GM19468 (cell line): ENCODE measurements at regions not wholly inside any gene's neighbourhood (a gene's known extent, or its start where the extent isn't known, plus 50 kb on each side); places are given as distances from the start of the nearest gene placed in this dataset.

Source experiments
- ATAC-seq: cut with Tn5 transposase; IDR thresholded peaks from one replicate; pipeline ENCODE4 v1.9.1; 2021; ENCODE audit warnings: mild to moderate bottlenecking, moderate library complexity, moderate number of reproducible peaks; ENCODE audit not compliant: unreplicated experiment; ENCODE audit errors: extremely low read depth

- ATAC-seq, result no peak
Measured at GRCh38 chr3:180496995-180497394, 105.0 kb upstream of the TTC14 start.

GRCh38 chr3:180516368-180516767, 85.6 kb upstream of the TTC14 start:
- ATAC-seq, result no peak

- no peak for ATAC-seq
Measured at GRCh38 chr3:180523040-180523439, 78.9 kb upstream of the TTC14 start.

- ATAC-seq, result no peak
Measured at GRCh38 chr3:180528843-180529242, 73.1 kb upstream of the TTC14 start.

- no peak for ATAC-seq
Measured at GRCh38 chr3:180529778-180530177, 72.2 kb upstream of the TTC14 start.

GRCh38 chr3:180530276-180530675, 71.7 kb upstream of the TTC14 start:
- no peak for ATAC-seq

GRCh38 chr3:180531303-180532278, 70.4 kb upstream of the TTC14 start:
- ATAC-seq, result no peak

GRCh38 chr3:180534828-180535227, 67.1 kb upstream of the TTC14 start:
- no peak for ATAC-seq

- ATAC-seq, result no peak
Measured at GRCh38 chr3:180538493-180538892, 63.5 kb upstream of the TTC14 start.

GRCh38 chr3:180543877-180544276, 58.1 kb upstream of the TTC14 start:
- no peak for ATAC-seq

GRCh38 chr3:180546863-180547262, 55.1 kb upstream of the TTC14 start:
- ATAC-seq, result no peak

GRCh38 chr3:180548050-180548449, 53.9 kb upstream of the TTC14 start:
- ATAC-seq, result no peak
